ENCODE measurements at regions not wholly inside any gene's neighbourhood (a gene's known extent, or its start where the extent isn't known, plus 50 kb on each side); places are given as distances from the start of the nearest gene placed in this dataset.

DNA sequence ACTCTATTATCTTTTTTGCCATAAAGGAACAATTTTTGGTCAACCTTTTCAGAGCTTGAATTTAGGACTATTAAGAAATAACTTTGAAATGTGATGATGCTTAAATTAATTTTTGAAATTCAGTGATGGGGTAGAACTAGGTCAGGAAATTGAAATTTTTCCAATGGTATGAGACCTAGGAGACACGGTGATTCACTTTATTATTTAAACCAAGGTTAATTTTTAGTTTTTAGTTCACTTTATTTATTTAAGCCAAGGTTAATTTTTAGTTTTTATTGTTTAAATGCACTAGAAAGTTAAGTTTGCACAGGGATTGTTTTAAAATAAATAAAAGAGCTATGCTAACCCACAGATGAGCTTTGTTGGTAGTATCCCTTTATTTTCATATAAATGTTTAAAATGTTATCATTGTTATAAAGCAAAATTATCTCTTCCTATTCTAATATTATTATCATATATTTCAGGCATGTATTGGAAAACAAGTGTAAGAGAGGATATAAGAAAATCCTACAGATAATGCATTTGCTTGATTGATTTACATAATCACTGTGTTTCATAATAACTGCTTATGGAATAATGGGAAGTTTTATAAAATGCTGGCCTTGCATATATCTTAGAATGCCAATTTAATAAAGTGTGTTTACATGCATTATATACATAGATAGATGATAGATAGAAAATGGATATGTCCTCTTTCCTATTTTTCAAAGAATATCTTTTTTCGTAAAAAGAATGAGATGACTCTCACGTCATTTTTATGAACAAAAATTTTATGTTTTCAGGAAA, 163.6 kb downstream of the HGF start:
- TF ChIP-seq EZH2 (IDR thresholded peaks at IDR 0.05; ENCODE audit: low read length, missing control alignments): no peak
- TF ChIP-seq, protein P1, sequence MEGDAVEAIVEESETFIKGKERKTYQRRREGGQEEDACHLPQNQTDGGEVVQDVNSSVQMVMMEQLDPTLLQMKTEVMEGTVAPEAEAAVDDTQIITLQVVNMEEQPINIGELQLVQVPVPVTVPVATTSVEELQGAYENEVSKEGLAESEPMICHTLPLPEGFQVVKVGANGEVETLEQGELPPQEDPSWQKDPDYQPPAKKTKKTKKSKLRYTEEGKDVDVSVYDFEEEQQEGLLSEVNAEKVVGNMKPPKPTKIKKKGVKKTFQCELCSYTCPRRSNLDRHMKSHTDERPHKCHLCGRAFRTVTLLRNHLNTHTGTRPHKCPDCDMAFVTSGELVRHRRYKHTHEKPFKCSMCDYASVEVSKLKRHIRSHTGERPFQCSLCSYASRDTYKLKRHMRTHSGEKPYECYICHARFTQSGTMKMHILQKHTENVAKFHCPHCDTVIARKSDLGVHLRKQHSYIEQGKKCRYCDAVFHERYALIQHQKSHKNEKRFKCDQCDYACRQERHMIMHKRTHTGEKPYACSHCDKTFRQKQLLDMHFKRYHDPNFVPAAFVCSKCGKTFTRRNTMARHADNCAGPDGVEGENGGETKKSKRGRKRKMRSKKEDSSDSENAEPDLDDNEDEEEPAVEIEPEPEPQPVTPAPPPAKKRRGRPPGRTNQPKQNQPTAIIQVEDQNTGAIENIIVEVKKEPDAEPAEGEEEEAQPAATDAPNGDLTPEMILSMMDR (conservative IDR thresholded peaks at IDR 0.05 in 1 of 2, IDR thresholded peaks at IDR 0.05 in 1 of 2; ENCODE audit: low read depth in 1 of 2, low read length in 2 of 2): no peak

All from fibroblast of lung (primary cell).